CD14-positive monocyte (primary cell): ENCODE measurements at regions not wholly inside any gene's neighbourhood (a gene's known extent, or its start where the extent isn't known, plus 50 kb on each side); places are given as distances from the start of the nearest gene placed in this dataset.

Source experiments
- DNase-seq, 3 donors: peaks; one replicate each; pipeline ENCODE4 v3.0.0-alpha.2; 2011 to 2022
- H2AFZ ChIP-seq: 2 replicates; pipeline ENCODE4 v1.6.0; 2012; ENCODE audit warnings: mild to moderate bottlenecking, low read depth, low read length, inconsistent platforms; ENCODE audit not compliant: insufficient read depth, poor library complexity, severe bottlenecking
- H3K27ac ChIP-seq, 2 donors: 1 replicate in 1 of 2; 2 replicates in 1 of 2; pipeline ENCODE4 v1.5.1; 2012 to 2013; ENCODE audit warnings: low read length in 2 of 2, control low read depth in 1 of 2, inconsistent platforms in 1 of 2, low read depth in 1 of 2, mild to moderate bottlenecking in 1 of 2
- H3K27me3 ChIP-seq, 2 donors: one replicate each; pipeline versions ENCODE4 v1.6.0 to v1.6.1; 2011 to 2013; ENCODE audit warnings: low read length in 2 of 2; ENCODE audit not compliant: control insufficient read depth in 2 of 2, insufficient read depth in 2 of 2
- H3K36me3 ChIP-seq, 2 donors: replicated peaks in 1 of 2; 1 replicate in 1 of 2; 2 replicates in 1 of 2; pipeline versions ENCODE4 v1.5.1 to v1.6.1; 2012 to 2013; ENCODE audit warnings: low read length in 2 of 2, control low read depth in 1 of 2, inconsistent platforms in 1 of 2, mild to moderate bottlenecking in 1 of 2; ENCODE audit not compliant: insufficient read depth in 2 of 2, control insufficient read depth in 1 of 2
- H3K4me1 ChIP-seq, 2 donors: 1 replicate in 1 of 2; 2 replicates in 1 of 2; pipeline versions ENCODE4 v1.5.1 to v1.6.1; 2012 to 2013; ENCODE audit warnings: low read length in 2 of 2, control low read depth in 1 of 2, inconsistent platforms in 1 of 2, mild to moderate bottlenecking in 1 of 2, moderate library complexity in 1 of 2; ENCODE audit not compliant: insufficient read depth in 2 of 2, control insufficient read depth in 1 of 2
- H3K4me2 ChIP-seq: replicated peaks from 2 replicates; pipeline ENCODE3; 2012; ENCODE audit warnings: low read length, moderate library complexity, mild to moderate bottlenecking; ENCODE audit not compliant: poor library complexity, severe bottlenecking; ENCODE audit errors: extremely low read depth
- H3K4me3 ChIP-seq, 3 experiments: fragments of 200-600 bp in 1 of 3; sonication (generic) in 1 of 3; replicated peaks in 1 of 3; 1 replicate in 2 of 3; 2 replicates in 1 of 3; pipeline ENCODE4 v1.5.1; 2011 to 2013; ENCODE audit warnings: low read length in 3 of 3, mild to moderate bottlenecking in 3 of 3, control low read depth in 2 of 3, low read depth in 2 of 3, inconsistent platforms in 1 of 3, moderate library complexity in 1 of 3
- H3K79me2 ChIP-seq: 2 replicates; pipeline ENCODE4 v1.6.0; 2012; ENCODE audit warnings: mild to moderate bottlenecking, control low read depth, inconsistent platforms, low read length, moderate library complexity; ENCODE audit not compliant: insufficient read depth
- H3K9ac ChIP-seq: 2 replicates; pipeline ENCODE4 v1.6.0; 2017; ENCODE audit warnings: low read length, mild to moderate bottlenecking; ENCODE audit not compliant: insufficient read depth, poor library complexity, severe bottlenecking
- H3K9me3 ChIP-seq, 2 donors: replicated peaks in 1 of 2; 1 replicate in 1 of 2; 2 replicates in 1 of 2; pipeline versions ENCODE4 v1.5.1 to v1.6.1; 2012 to 2013; ENCODE audit warnings: low read length in 2 of 2, control low read depth in 1 of 2; ENCODE audit not compliant: control insufficient read depth in 1 of 2, insufficient read depth in 1 of 2
- H4K20me1 ChIP-seq: 2 replicates; pipeline ENCODE4 v1.6.0; 2012; ENCODE audit warnings: mild to moderate bottlenecking, low read length, control low read depth, moderate library complexity; ENCODE audit not compliant: insufficient read depth
- H3K27ac Mint-ChIP-seq, 7 donors: one replicate each; pipeline ENCODE4 v1.8.0; 2020; ENCODE audit warnings: mild to moderate bottlenecking in 7 of 7, mixed read lengths in 7 of 7, moderate library complexity in 6 of 7, inconsistent platforms in 2 of 7
- H3K27me3 Mint-ChIP-seq, 3 donors: one replicate each; pipeline ENCODE4 v1.8.0; 2021 to 2022; ENCODE audit warnings: low read depth in 3 of 3, mild to moderate bottlenecking in 3 of 3, mixed read lengths in 3 of 3, moderate library complexity in 3 of 3, inconsistent platforms in 1 of 3
- H3K36me3 Mint-ChIP-seq, 2 donors: one replicate each; pipeline ENCODE4 v1.8.0; 2020; ENCODE audit warnings: mixed read lengths in 2 of 2, inconsistent platforms in 1 of 2, mild to moderate bottlenecking in 1 of 2
- H3K4me1 Mint-ChIP-seq: one replicate; pipeline ENCODE4 v1.8.0; 2020; ENCODE audit warnings: mild to moderate bottlenecking, mixed read lengths
- H3K4me3 Mint-ChIP-seq, 2 donors: one replicate each; pipeline ENCODE4 v1.8.0; 2020; ENCODE audit warnings: mild to moderate bottlenecking in 2 of 2, mixed read lengths in 2 of 2, moderate library complexity in 1 of 2
- H3K9me3 Mint-ChIP-seq, 7 donors: one replicate each; pipeline ENCODE4 v1.8.0; 2020 to 2022; ENCODE audit warnings: mixed read lengths in 7 of 7, mild to moderate bottlenecking in 6 of 7, moderate library complexity in 6 of 7, inconsistent platforms in 2 of 7
- CTCF ChIP-seq: fragments of 200-600 bp; IDR thresholded peaks from one replicate; pipeline ENCODE4 v1.8.0; 2022; ENCODE audit warnings: antibody characterized with exemption, mild to moderate bottlenecking
- WGBS: methylation state at CpG from one replicate; pipeline ENCODE4 v1.1.5; 2013; ENCODE audit warnings: missing lambda C conversion rate; ENCODE audit not compliant: insufficient coverage; 5-methylcytosine and 5-hydroxymethylcytosine counted together
- intact Hi-C, 2 donors: fragments of 100-400 bp; cut with micrococcal nuclease; formaldehyde crosslinking; loops; one replicate each; pipeline versions ENCODE4 v1.15.0 to v1.15.1; 2023

GRCh38 chr16:64408699-64409098 lies 713.2 kb downstream of the CDH11 start:
- WGBS = no CpG with 5 or more reads among the region's 1 CpG
- no peak overlapping the region for H3K27ac Mint-ChIP-seq
- Histone ChIP-seq H3K4me2 (no peak overlapping the region), H4K20me1 (no peaks in the 10 kb centered on the region), H3K9me3 (no peaks in the 10 kb centered on the region), H3K4me1 (no peaks in the 10 kb centered on the region), H3K79me2 (no peaks in the 10 kb centered on the region), H3K27ac (no peak overlapping the region), H2AFZ (no peak overlapping the region), H3K9ac (no peak overlapping the region), H3K27me3 (no peaks in the 10 kb centered on the region), H3K36me3 (no peaks in the 10 kb centered on the region), H3K4me3 (no peak overlapping the region)
- no peak overlapping the region for H3K4me3 Mint-ChIP-seq
- H3K9me3 Mint-ChIP-seq = peaks cover 0 to 4% (median 2%) of the 10 kb centered on the region in 7 donors
- H3K27me3 Mint-ChIP-seq = no peaks in the 10 kb centered on the region
- H3K4me1 Mint-ChIP-seq = no peaks in the 10 kb centered on the region
- H3K36me3 Mint-ChIP-seq = no peaks in the 10 kb centered on the region
- no peak for DNase-seq
- TF ChIP-seq CTCF = no peak
- intact Hi-C loops = no loop called here

GRCh38 chr16:64406770-64407181 lies 715.1 kb downstream of the CDH11 start:
- DNase-seq = no peak
- H4K20me1 ChIP-seq = no peaks in the 10 kb centered on the region
- no peaks in the 10 kb centered on the region for H3K27me3 Mint-ChIP-seq
- H3K36me3 ChIP-seq = no peaks in the 10 kb centered on the region
- no peaks in the 10 kb centered on the region for H3K79me2 ChIP-seq
- H3K9ac ChIP-seq = no peak overlapping the region
- no peak overlapping the region for H3K4me3 ChIP-seq
- H3K4me1 ChIP-seq = no peaks in the 10 kb centered on the region
- no peaks in the 10 kb centered on the region for H3K9me3 ChIP-seq
- H3K27ac Mint-ChIP-seq = no peak overlapping the region
- WGBS = 31% methylated on average over 4 of the region's 4 CpGs
- intact Hi-C loops = no loop called here
- H3K4me1 Mint-ChIP-seq = no peaks in the 10 kb centered on the region
- H3K27ac ChIP-seq = no peak overlapping the region
- no peak overlapping the region for H3K4me2 ChIP-seq
- no peaks in the 10 kb centered on the region for H3K27me3 ChIP-seq
- H2AFZ ChIP-seq = no peak overlapping the region
- no peaks in the 10 kb centered on the region for H3K36me3 Mint-ChIP-seq
- no peak for TF ChIP-seq CTCF
- H3K4me3 Mint-ChIP-seq = no peak overlapping the region
- H3K9me3 Mint-ChIP-seq = peaks cover 0 to 4% (median 0%) of the 10 kb centered on the region in 7 donors
